ENCODE measurements at regions not wholly inside any gene's neighbourhood (a gene's known extent, or its start where the extent isn't known, plus 50 kb on each side); places are given as distances from the start of the nearest gene placed in this dataset.

- intact Hi-C loops (cut with DNase I) = no loop called here
- Histone ChIP-seq H3K36me3 (no peaks in the 10 kb centered on the region), H3K4me3 (no peak overlapping the region), H3K27me3 (no peaks in the 10 kb centered on the region), H3K27ac (no peak overlapping the region), H3K9me3 (no peaks in the 10 kb centered on the region), H3K4me1 (no peaks in the 10 kb centered on the region)
- ATAC-seq (no peak), DNase-seq (no peak)
- no peak for TF ChIP-seq CTCF (IDR thresholded peaks at IDR 0.05)
Observed at GRCh38 chr20:12416281-12416680, 498.6 kb downstream of the BTBD3 start.

- Histone ChIP-seq H3K27ac (no peak overlapping the region), H3K27me3 (no peaks in the 10 kb centered on the region), H3K9me3 (peaks cover 0 to 5% of the 10 kb centered on the region in 2 donors), H3K4me1 (no peaks in the 10 kb centered on the region), H3K36me3 (no peaks in the 10 kb centered on the region), H3K4me3 (no peak overlapping the region)
- no peak for DNase-seq
- no peak for TF ChIP-seq CTCF (IDR thresholded peaks at IDR 0.05)
- ATAC-seq = no peak
- intact Hi-C loops (cut with DNase I) = no loop called here
Observed at GRCh38 chr20:12433724-12434123, 516.0 kb downstream of the BTBD3 start.

GRCh38 chr20:12434672-12435071 is 517.0 kb downstream of the BTBD3 start:
- Histone ChIP-seq H3K27me3 (no peaks in the 10 kb centered on the region), H3K36me3 (no peaks in the 10 kb centered on the region), H3K27ac (no peak overlapping the region), H3K4me3 (no peak overlapping the region), H3K4me1 (no peaks in the 10 kb centered on the region), H3K9me3 (peaks cover 0 to 5% of the 10 kb centered on the region in 2 donors)
- DNase-seq = no peak
- no peak for ATAC-seq
- intact Hi-C loops (cut with DNase I) = no loop called here
- TF ChIP-seq CTCF (IDR thresholded peaks at IDR 0.05) = no peak

GRCh38 chr20:12435268-12435667 is 517.6 kb downstream of the BTBD3 start:
- no peak for TF ChIP-seq CTCF (IDR thresholded peaks at IDR 0.05)
- intact Hi-C loops (cut with DNase I) = no loop called here
- H3K27me3 ChIP-seq = no peaks in the 10 kb centered on the region
- peaks cover 0 to 5% of the 10 kb centered on the region in 2 donors for H3K9me3 ChIP-seq
- no peak overlapping the region for H3K4me3 ChIP-seq
- no peaks in the 10 kb centered on the region for H3K4me1 ChIP-seq
- ATAC-seq (no peak), DNase-seq (no peak)
- no peak overlapping the region for H3K27ac ChIP-seq
- no peaks in the 10 kb centered on the region for H3K36me3 ChIP-seq

GRCh38 chr20:12453711-12454110 is 536.0 kb downstream of the BTBD3 start:
- Histone ChIP-seq H3K27me3 (no peaks in the 10 kb centered on the region), H3K36me3 (no peaks in the 10 kb centered on the region), H3K4me1 (no peaks in the 10 kb centered on the region), H3K9me3 (peaks cover 0 to 23% of the 10 kb centered on the region in 2 donors), H3K4me3 (no peak overlapping the region), H3K27ac (no peak overlapping the region)
- no peak for TF ChIP-seq CTCF (IDR thresholded peaks at IDR 0.05)
- DNase-seq = no peak
- intact Hi-C loops (cut with DNase I) = no loop called here
- ATAC-seq = no peak

All from left lung (tissue), 4 donors.